ENCODE measurements at regions not wholly inside any gene's neighbourhood (a gene's known extent, or its start where the extent isn't known, plus 50 kb on each side); places are given as distances from the start of the nearest gene placed in this dataset.

DNA sequence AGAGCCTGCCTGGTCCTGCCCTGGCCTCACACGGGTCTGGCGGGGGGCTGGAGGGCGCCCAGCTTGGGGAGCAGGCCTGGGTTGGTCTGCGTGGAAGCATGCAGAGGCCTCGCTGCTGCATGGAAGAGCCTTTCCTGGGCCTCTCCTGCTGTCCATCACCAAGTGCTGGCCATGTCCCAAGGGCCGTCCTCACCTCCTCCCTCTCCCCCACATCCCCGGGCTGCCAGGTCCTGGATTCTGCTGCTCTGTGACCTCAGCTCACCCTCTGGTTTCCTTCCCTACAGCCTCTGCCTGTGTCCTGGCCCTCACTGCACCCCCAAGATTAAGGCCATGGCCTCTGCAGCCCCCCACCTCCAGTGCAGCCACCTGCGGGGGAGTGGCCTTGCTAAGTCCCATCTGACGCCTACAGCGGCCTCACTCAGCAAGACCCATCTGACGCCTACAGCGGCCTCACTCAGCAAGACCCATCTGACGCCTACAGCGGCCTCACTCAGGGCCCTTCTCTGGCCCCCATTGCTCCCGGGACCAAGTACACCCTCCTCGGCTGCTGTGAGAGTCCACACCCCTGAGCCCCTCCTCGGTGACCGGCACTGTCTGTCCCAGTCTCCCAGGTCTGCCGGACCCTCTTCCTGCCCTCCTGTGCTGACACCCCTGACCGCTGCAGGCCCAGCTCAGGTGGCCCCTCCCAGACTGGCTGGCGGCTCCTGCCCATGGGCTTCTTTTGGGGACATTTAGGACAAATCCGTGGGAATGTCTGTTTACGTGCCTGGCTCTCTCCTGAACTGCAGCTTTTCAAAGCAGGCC, 119.5 kb upstream of the B3GAT1 start:
- Histone ChIP-seq H3K27ac (ENCODE audit: low read length) (no peak overlapping the region), H3K4me1 (ENCODE audit: control insufficient read depth, insufficient read depth, low read length) (no peaks in the 10 kb centered on the region), H3K36me3 (ENCODE audit: control insufficient read depth, insufficient read depth, low read length) (no peaks in the 10 kb centered on the region), H3K27me3 (ENCODE audit: control insufficient read depth, insufficient read depth, low read length) (no peaks in the 10 kb centered on the region), H3K9me3 (ENCODE audit: control insufficient read depth, insufficient read depth, low read length) (no peaks in the 10 kb centered on the region), H3K4me3 (ENCODE audit: low read length) (no peak overlapping the region)
- no CpG with 5 or more reads among the region's 23 CpGs for WGBS (ENCODE audit: insufficient coverage, insufficient read length)
- DNase-seq (ENCODE audit: low read depth, low spot score) = no peak

GRCh38 chr11:134530636-134531326, 118.7 kb upstream of the B3GAT1 start:
- no peaks in the 10 kb centered on the region for H3K27me3 ChIP-seq (ENCODE audit: control insufficient read depth, insufficient read depth, low read length)
- no CpG with 5 or more reads among the region's 14 CpGs for WGBS (ENCODE audit: insufficient coverage, insufficient read length)
- H3K27ac ChIP-seq (ENCODE audit: low read length) = no peak overlapping the region
- DNase-seq (ENCODE audit: low read depth, low spot score) = no peak
- H3K4me3 ChIP-seq (ENCODE audit: low read length) = no peak overlapping the region
- no peaks in the 10 kb centered on the region for H3K9me3 ChIP-seq (ENCODE audit: control insufficient read depth, insufficient read depth, low read length)
- H3K36me3 ChIP-seq (ENCODE audit: control insufficient read depth, insufficient read depth, low read length) = no peaks in the 10 kb centered on the region
- H3K4me1 ChIP-seq (ENCODE audit: control insufficient read depth, insufficient read depth, low read length) = no peaks in the 10 kb centered on the region

DNA sequence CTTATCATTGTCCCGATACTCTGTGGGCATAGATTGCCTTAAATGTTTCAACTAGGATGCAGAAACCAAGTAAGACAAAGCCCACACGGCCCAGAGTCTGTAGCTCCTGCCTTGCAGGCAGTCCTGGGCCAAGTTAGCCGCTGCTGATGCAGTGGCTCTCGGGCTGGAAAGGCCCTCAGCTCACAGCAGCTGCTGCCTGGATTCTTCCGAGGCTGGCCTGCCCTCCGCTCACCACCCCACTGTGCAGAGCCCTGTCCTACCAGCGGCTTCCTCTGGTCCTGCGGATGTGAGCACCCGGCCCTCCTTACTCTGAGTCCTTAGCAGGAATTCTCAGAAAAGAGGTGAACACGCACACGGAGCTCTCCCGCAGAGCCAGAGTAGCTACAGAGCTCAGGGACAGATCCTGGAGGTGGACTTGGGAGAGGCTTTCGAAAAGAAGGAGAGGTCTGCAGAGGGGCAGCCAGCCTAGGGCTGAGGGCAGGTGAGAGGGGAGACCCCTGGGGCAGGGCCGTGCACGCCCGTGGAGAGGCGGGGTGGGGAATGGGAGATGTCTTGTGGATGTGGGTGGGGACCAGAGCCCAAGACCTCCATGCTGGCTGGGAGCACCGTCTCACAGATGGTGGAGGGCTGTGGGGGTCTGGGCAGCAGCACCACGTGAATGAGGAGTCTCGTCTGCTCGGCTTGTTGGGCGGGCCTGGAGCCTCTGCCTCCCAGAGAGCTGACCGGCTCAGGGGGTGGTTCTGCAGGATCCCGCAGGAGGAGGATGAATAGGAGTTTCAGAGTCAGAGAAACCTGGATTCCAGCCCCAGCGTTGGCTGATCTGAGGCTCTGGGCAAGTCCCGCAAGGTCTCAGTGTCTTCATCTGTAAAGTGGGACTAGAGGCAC, 117.4 kb upstream of the B3GAT1 start:
- H3K4me1 ChIP-seq (ENCODE audit: control insufficient read depth, insufficient read depth, low read length) = no peaks in the 10 kb centered on the region
- no CpG with 5 or more reads among the region's 26 CpGs for WGBS (ENCODE audit: insufficient coverage, insufficient read length)
- no peaks in the 10 kb centered on the region for H3K36me3 ChIP-seq (ENCODE audit: control insufficient read depth, insufficient read depth, low read length)
- H3K27ac ChIP-seq (ENCODE audit: low read length) = no peak overlapping the region
- DNase-seq (ENCODE audit: low read depth, low spot score) = no peak
- H3K9me3 ChIP-seq (ENCODE audit: control insufficient read depth, insufficient read depth, low read length) = no peaks in the 10 kb centered on the region
- no peaks in the 10 kb centered on the region for H3K27me3 ChIP-seq (ENCODE audit: control insufficient read depth, insufficient read depth, low read length)
- H3K4me3 ChIP-seq (ENCODE audit: low read length) = no peak overlapping the region

- no peaks in the 10 kb centered on the region for H3K36me3 ChIP-seq (ENCODE audit: control insufficient read depth, insufficient read depth, low read length)
- H3K4me1 ChIP-seq (ENCODE audit: control insufficient read depth, insufficient read depth, low read length) = no peaks in the 10 kb centered on the region
- no peak for DNase-seq (ENCODE audit: low read depth, low spot score)
- no peaks in the 10 kb centered on the region for H3K9me3 ChIP-seq (ENCODE audit: control insufficient read depth, insufficient read depth, low read length)
- no peak overlapping the region for H3K4me3 ChIP-seq (ENCODE audit: low read length)
- no peak overlapping the region for H3K27ac ChIP-seq (ENCODE audit: low read length)
- no peaks in the 10 kb centered on the region for H3K27me3 ChIP-seq (ENCODE audit: control insufficient read depth, insufficient read depth, low read length)
- WGBS (ENCODE audit: insufficient coverage, insufficient read length) = no CpG with 5 or more reads among the region's 8 CpGs
Measured at GRCh38 chr11:134528453-134528852, 116.4 kb upstream of the B3GAT1 start.

GRCh38 chr11:134527382-134528243, 115.6 kb upstream of the B3GAT1 start:
- no peak for DNase-seq (ENCODE audit: low read depth, low spot score)
- no peaks in the 10 kb centered on the region for H3K4me1 ChIP-seq (ENCODE audit: control insufficient read depth, insufficient read depth, low read length)
- no peak overlapping the region for H3K4me3 ChIP-seq (ENCODE audit: low read length)
- H3K27ac ChIP-seq (ENCODE audit: low read length) = no peak overlapping the region
- H3K9me3 ChIP-seq (ENCODE audit: control insufficient read depth, insufficient read depth, low read length) = no peaks in the 10 kb centered on the region
- no CpG with 5 or more reads among the region's 19 CpGs for WGBS (ENCODE audit: insufficient coverage, insufficient read length)
- H3K27me3 ChIP-seq (ENCODE audit: control insufficient read depth, insufficient read depth, low read length) = no peaks in the 10 kb centered on the region
- H3K36me3 ChIP-seq (ENCODE audit: control insufficient read depth, insufficient read depth, low read length) = no peaks in the 10 kb centered on the region

GRCh38 chr11:134524896-134525845, 113.1 kb upstream of the B3GAT1 start:
- no peaks in the 10 kb centered on the region for H3K27me3 ChIP-seq (ENCODE audit: control insufficient read depth, insufficient read depth, low read length)
- H3K27ac ChIP-seq (ENCODE audit: low read length) = no peak overlapping the region
- no CpG with 5 or more reads among the region's 28 CpGs for WGBS (ENCODE audit: insufficient coverage, insufficient read length)
- H3K36me3 ChIP-seq (ENCODE audit: control insufficient read depth, insufficient read depth, low read length) = peaks cover 2% of the 10 kb centered on the region; the same call in 1 of the 2 replicates
- H3K4me1 ChIP-seq (ENCODE audit: control insufficient read depth, insufficient read depth, low read length) = no peaks in the 10 kb centered on the region
- H3K9me3 ChIP-seq (ENCODE audit: control insufficient read depth, insufficient read depth, low read length) = no peaks in the 10 kb centered on the region
- no peak overlapping the region for H3K4me3 ChIP-seq (ENCODE audit: low read length)
- DNase-seq (ENCODE audit: low read depth, low spot score) = no peak

DNA sequence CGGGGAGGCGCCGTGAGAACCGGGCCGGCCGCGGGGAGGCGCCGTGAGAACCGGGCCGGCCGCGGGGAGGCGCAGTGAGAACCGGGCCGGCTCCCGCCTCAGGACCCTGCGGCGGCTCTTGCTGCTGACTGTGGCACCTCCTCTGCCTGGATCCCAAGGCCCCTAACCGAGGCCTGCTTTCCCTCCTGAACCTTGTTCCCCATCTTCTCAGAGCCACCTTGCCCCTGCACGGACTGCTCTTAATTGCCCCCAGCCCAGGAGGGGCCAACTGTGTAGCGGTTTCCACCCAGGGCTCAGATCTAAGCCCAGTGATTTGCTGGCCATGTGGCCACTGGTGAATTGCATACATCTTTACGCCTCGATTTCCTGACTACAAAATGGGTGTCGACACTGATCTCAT, 112.2 kb upstream of the B3GAT1 start:
- Histone ChIP-seq H3K27ac (ENCODE audit: low read length) (no peak overlapping the region), H3K9me3 (ENCODE audit: control insufficient read depth, insufficient read depth, low read length) (no peaks in the 10 kb centered on the region), H3K36me3 (ENCODE audit: control insufficient read depth, insufficient read depth, low read length) (peaks cover 2% of the 10 kb centered on the region; the same call in 1 of the 2 replicates), H3K4me1 (ENCODE audit: control insufficient read depth, insufficient read depth, low read length) (peaks cover 2% of the 10 kb centered on the region), H3K27me3 (ENCODE audit: control insufficient read depth, insufficient read depth, low read length) (no peaks in the 10 kb centered on the region), H3K4me3 (ENCODE audit: low read length) (no peak overlapping the region)
- no CpG with 5 or more reads among the region's 25 CpGs for WGBS (ENCODE audit: insufficient coverage, insufficient read length)
- no peak for DNase-seq (ENCODE audit: low read depth, low spot score)

GRCh38 chr11:134522782-134523570, 110.9 kb upstream of the B3GAT1 start:
- Histone ChIP-seq H3K36me3 (ENCODE audit: control insufficient read depth, insufficient read depth, low read length) (peaks cover 2% of the 10 kb centered on the region; the same call in 1 of the 2 replicates), H3K4me3 (ENCODE audit: low read length) (no peak overlapping the region), H3K27ac (ENCODE audit: low read length) (no peak overlapping the region), H3K27me3 (ENCODE audit: control insufficient read depth, insufficient read depth, low read length) (no peaks in the 10 kb centered on the region), H3K4me1 (ENCODE audit: control insufficient read depth, insufficient read depth, low read length) (peaks cover 2% of the 10 kb centered on the region), H3K9me3 (ENCODE audit: control insufficient read depth, insufficient read depth, low read length) (no peaks in the 10 kb centered on the region)
- DNase-seq (ENCODE audit: low read depth, low spot score) = no peak
- WGBS (ENCODE audit: insufficient coverage, insufficient read length) = no CpG with 5 or more reads among the region's 33 CpGs

All from iPS DF 6.9 (cell line).